Frontal cortex (tissue), 3 donors: ENCODE measurements at regions not wholly inside any gene's neighbourhood (a gene's known extent, or its start where the extent isn't known, plus 50 kb on each side); places are given as distances from the start of the nearest gene placed in this dataset.
"Not testable (repeated sequence)": the region's sequence is repeated elsewhere in the genome, so short reads cannot be mapped to it uniquely, and the experiment has no call there.

Source experiments
- DNase-seq, 2 donors: peaks; one replicate each; pipeline ENCODE4 v3.0.0; 2012; ENCODE audit warnings: low spot score in 2 of 2
- FAIRE-seq: peaks from 2 replicates; lab custom pipeline; 2012; peaks lifted over from hg19 to GRCh38; lab: Jason Lieb, UNC
- donor health status: control.
- donor health status: control.
- donor health status: control.

- no peak for FAIRE-seq
- no peak for DNase-seq
These were observed 241.1 kb downstream of the GADD45G start for GRCh38 chr9:89845862-89846261.

DNA sequence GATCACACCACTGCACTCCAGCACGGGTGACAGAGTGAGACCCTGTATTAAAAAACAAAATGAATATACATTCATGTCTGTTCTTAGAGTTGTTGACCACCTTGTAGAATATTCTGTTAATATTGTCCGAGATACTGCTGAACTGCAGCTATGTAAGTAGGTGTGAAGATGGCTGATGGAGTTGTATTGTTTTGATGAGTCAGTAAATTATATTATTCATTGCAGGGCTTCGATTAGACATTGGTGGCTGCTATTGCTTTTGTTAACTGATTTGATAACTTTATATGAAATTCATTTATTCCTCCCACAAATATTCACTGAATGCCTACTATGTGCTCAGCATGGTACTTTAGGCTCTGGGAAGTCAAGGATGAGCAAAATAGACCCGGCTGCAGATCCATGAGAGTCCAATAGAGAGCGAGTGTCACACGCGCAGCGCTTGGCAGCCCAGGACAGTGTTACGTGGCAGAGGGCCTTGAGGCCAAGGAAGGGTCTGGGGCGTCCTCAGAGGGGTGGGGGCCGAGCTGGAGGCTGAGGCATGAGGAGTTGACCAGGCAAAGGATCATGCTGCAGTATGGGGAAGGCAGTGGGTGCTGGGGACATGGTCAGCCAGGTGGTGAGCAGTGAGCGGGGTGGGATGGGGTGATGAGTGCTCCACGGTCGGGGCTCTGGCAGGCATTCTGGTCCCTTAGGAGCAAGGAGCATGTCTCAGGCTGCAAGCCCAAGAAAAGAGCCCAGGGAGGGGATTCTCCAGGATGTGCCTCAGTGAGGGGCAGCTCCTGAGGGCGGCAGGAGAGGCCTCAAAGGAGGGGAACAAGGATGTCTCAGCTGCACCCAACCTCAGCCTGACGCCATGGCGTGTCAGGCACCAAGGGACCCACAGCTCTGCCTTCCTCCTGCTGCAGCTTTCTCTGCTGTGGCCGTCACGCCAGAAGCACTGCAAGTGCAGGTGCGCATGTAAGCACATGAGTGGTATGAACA is 243.5 kb downstream of the GADD45G start:
- FAIRE-seq (no peak), DNase-seq (no peak)

GRCh38 chr9:89849096-89849495 is 244.3 kb downstream of the GADD45G start:
- FAIRE-seq (no peak), DNase-seq (no peak)

DNA sequence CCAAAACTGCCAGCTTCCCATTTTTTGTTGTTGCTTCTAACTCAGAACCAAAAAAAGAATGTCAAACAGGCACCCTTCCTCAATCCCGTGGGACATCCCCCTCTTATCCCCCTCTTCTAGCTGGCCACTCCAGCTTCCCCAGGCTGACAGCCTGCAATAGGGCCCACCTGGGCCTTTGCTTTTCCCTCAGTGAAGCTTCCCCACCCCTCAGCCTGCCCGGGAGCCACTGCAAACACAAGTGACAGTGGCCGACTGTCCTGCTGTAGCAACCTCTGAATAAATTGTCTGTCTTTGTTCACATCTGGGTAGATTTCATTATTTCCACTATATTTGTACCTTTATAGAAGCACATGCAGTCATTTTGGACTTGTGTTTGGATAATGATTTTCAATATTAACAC is 245.3 kb downstream of the GADD45G start:
- DNase-seq = no peak
- FAIRE-seq = no peak

- FAIRE-seq = no peak
- DNase-seq = peak in 1 of 2 donors; percentile 34
These were observed 246.0 kb downstream of the GADD45G start for GRCh38 chr9:89850631-89851325.

DNA sequence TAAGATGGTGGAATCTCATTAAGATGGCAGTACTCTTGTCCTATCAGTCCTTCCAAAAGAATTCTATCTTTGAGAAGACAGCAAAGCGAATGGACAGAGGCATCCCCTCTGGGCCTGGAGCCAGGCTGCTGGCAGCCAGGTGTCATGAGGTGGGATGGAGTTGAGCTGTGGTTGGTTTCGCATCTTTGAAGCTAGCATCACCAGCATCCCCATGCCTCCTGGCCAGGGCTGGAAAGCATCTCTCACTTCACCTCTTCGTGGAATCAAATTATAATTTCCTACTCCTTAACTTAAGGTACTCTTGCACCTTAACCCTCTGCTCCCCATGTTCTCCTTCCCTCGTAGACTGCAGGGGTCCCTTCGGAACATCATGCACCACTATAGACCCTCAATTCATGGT is 248.3 kb downstream of the GADD45G start:
- DNase-seq (no peak), FAIRE-seq (no peak)

GRCh38 chr9:89853931-89854330 is 249.1 kb downstream of the GADD45G start:
- FAIRE-seq (no peak), DNase-seq (peak in 1 of 2 donors; percentile 14)

GRCh38 chr9:89854715-89855475 is 250.1 kb downstream of the GADD45G start:
- DNase-seq = no peak
- no peak for FAIRE-seq

GRCh38 chr9:89856296-89856695 is 251.5 kb downstream of the GADD45G start:
- not testable (repeated sequence) for DNase-seq, FAIRE-seq

- not testable (repeated sequence) for FAIRE-seq, DNase-seq
These were observed 252.1 kb downstream of the GADD45G start for GRCh38 chr9:89856950-89857349.

DNA sequence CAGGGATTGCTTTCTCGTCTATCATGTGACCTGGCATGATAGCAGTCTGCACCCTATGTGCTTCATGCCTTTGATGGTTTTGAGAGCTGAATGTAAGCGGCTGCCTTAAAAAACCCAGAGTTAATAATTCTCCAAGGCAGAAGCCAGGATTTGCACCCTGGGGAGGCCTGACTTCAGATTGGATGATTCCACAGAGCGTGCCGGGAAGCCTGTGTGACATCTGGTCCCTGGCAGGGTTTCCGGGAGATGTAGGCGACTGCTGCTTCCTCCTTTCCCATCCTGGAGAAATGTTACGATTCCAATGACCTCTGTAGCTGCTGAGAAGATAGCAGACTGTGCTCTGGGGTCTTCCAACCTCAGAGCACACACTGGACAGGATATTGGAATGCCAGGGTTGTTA is 255.0 kb downstream of the GADD45G start:
- not testable (repeated sequence) for FAIRE-seq, DNase-seq

- DNase-seq = not testable (repeated sequence)
These were observed 256.6 kb downstream of the GADD45G start for GRCh38 chr9:89861371-89861770.

GRCh38 chr9:89862316-89862715 is 257.5 kb downstream of the GADD45G start:
- FAIRE-seq (no peak), DNase-seq (no peak)

More at GRCh38 chr9:89861371-89861770, 256.6 kb downstream of the GADD45G start:
- FAIRE-seq = not testable (repeated sequence)

- DNase-seq = no peak
- no peak for FAIRE-seq
These were observed 258.3 kb downstream of the GADD45G start for GRCh38 chr9:89863141-89863540.

- no peak for DNase-seq
These were observed 259.0 kb downstream of the GADD45G start for GRCh38 chr9:89863837-89864236.

DNA sequence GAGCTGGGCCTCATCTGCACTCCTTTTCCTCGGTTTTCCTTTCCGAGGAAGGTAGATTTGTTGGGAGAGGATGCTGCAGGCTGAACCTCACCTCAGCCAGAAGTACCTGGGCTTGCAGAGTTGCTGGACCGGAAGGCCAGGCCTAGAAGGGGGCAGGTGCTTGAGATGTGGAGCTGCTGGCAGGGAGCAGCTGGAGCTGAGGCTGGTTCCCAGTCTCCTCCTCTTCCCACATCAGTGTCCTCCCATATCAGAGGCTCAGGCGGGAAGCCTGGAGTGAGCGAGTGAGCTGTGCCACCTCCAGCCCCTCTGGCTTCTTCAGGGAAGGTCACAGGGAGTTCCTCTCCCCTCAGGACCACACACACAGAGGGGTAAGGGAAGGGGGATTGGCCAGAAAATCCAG is 259.4 kb downstream of the GADD45G start:
- DNase-seq (no peak), FAIRE-seq (no peak)

More at GRCh38 chr9:89863837-89864236, 259.0 kb downstream of the GADD45G start:
- no peak for FAIRE-seq

DNA sequence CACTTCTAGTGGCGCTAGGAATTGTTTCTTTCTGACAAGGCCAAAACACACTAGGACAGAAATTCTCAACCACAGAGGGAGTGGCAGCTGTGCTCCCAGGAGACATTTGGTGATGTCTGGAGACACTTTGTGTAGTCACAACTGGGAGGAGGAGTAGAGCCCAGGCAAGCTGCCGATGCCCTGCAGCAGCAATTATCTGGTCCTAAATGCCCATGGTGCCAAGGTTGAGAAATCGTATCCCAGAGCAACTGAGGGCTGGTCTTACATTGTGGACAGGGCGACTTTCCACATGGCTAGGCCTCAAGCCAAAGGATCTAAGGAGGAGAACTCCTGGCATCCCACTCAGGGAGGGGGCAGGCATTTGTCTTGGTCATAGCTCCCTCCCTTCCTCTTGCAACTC is 259.9 kb downstream of the GADD45G start:
- DNase-seq = no peak
- no peak for FAIRE-seq

- no peak for FAIRE-seq
- DNase-seq = no peak
These were observed 260.5 kb downstream of the GADD45G start for GRCh38 chr9:89865357-89865756.

- no peak for FAIRE-seq
- no peak for DNase-seq
These were observed 261.2 kb downstream of the GADD45G start for GRCh38 chr9:89865981-89866380.

GRCh38 chr9:89866701-89867100 is 261.9 kb downstream of the GADD45G start:
- FAIRE-seq (no peak), DNase-seq (no peak)
